Fibroblast of skin of left biceps (primary cell): ENCODE measurements at regions not wholly inside any gene's neighbourhood (a gene's known extent, or its start where the extent isn't known, plus 50 kb on each side); places are given as distances from the start of the nearest gene placed in this dataset.

Source experiments
- DNase-seq, 2 experiments: peaks; one replicate each; pipeline ENCODE4 v3.0.0-alpha.2; 2013; ENCODE audit warnings: low read depth in 2 of 2

- no peak for DNase-seq
Measured at GRCh38 chr4:4772534-4772933, 86.9 kb upstream of the MSX1 start.

- no peak for DNase-seq
Measured at GRCh38 chr4:4771160-4771559, 88.3 kb upstream of the MSX1 start.

- DNase-seq = no peak
Measured at GRCh38 chr4:4770610-4771009, 88.9 kb upstream of the MSX1 start.

DNA sequence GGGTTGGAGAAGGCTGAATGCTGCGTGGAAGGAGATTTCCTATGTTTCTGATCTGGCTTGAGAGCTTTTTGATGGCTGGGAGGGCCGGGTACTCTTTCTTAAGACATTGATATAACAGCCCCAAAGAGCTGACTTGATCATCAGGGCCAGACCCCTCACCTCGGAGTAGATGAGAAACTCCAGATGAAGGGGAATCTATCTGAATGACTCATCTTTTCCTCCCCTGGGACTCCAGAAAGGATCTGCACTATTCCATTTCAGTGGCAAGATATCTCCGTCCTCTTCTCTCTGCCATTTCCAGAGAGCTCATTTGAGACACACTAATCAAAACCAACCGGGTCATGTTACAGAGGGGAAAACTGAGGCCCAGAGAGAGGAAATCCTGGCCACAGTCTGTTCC, 92.9 kb upstream of the MSX1 start:
- no peak for DNase-seq

DNA sequence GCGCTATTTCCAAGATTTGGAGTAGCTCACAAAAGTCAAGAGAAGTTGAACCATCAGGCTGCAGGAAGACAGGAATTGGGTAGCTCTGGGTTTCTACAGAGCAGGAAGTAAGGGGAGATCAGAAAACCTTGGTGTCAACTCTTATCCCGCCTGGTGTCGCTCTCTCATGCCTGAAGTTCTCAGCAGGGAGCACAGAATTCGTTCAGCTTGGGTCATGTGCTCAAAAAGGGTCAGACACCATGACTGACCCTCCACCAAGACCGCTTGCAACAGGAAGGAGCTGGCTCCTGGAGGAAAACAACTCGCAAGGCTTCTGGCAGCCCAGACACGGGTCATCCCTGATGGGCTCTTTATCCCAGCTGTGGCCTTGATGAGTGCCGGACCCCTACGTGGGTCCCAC, 93.7 kb upstream of the MSX1 start:
- DNase-seq = no peak

GRCh38 chr4:4764558-4764905, 94.9 kb upstream of the MSX1 start:
- DNase-seq = no peak

- DNase-seq = no peak
Measured at GRCh38 chr4:4763822-4764557, 95.5 kb upstream of the MSX1 start.

DNA sequence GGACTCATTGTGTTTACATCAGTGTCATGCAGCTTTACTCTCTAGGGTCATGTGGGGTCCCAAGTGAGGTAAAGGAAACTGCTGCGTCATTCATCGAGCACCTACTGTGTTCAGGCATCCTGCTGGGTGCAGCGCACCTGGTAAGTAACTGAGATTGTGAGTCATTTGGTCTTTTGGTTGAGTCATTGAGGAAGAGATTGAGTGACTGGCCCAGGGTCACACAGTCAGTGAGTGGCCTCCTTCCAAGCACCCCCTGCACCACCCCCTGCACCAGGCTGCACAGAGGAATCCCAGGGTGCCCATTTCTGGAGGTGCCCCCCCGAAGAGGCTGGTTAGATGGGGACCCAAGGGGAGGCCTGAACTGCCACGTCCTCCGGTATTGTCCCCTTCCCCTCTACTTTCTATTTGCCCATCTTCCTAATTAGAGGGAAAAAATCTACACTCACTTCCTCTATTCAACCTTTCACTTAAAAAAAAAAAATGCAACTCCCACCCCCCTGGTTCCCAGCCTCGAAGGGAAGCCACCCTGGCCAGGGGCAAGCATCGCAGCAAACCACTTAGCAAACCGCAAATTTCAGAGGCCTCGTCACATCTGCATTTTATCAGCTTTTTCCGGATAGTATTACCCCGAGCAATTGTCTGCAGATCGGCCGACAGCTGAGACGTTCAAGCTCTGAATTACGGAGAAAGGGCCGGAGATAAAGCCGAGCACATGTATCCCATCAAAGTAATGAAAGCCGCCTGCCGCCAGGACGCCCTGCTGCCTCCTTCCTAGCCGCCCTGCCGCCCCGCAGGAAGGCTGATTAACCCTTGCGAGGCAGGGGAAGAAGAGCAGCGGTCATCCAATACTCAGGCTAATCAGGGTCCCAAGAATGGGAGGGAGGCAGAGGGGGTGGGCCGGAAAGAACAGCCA, 96.3 kb upstream of the MSX1 start:
- peak; percentile 78 to 83 for DNase-seq

DNA sequence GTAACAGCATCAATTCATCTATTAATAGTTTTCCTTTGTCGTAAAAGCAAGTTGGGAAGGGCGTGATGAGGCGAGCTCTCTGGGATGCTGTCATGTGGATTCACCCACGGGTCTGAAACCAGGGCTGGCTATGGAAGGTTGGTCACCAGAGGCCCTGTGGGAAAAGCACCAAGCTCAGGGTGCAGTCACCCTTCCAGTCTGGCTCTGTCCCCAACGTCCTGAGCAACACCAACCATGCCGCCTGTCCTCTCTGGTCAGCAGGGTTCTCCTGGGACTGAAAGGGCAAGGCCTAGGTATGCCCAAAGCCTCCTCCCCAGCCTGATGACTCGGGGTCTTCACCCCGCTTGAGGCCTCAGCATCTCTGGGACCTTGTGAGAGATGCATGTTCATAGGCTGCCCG, 97.2 kb upstream of the MSX1 start:
- no peak for DNase-seq

GRCh38 chr4:4761128-4761982, 98.1 kb upstream of the MSX1 start:
- DNase-seq = no peak

- DNase-seq = no peak
Measured at GRCh38 chr4:4759883-4760282, 99.6 kb upstream of the MSX1 start.

DNA sequence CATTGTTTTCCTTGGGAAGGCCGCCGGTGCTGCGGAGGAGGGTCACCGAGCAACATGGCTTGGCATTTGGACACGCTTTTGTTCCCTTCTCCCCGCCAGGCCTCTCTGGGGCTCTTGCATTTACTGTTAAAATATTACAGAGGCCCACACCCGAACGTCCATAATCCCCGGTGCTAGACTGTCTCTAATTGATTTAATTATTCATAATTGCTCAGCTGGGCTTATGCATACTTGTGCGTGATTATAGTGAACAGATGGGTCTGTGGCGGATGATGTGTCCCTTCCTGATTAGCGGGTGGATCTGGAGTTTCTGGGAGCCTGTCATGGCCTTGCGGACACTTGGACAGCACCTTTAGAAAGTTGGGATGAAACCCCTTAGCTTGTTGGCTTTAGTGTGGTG, 100.2 kb upstream of the MSX1 start:
- no peak for DNase-seq

- DNase-seq = no peak
Measured at GRCh38 chr4:4758681-4759080, 100.8 kb upstream of the MSX1 start.

DNA sequence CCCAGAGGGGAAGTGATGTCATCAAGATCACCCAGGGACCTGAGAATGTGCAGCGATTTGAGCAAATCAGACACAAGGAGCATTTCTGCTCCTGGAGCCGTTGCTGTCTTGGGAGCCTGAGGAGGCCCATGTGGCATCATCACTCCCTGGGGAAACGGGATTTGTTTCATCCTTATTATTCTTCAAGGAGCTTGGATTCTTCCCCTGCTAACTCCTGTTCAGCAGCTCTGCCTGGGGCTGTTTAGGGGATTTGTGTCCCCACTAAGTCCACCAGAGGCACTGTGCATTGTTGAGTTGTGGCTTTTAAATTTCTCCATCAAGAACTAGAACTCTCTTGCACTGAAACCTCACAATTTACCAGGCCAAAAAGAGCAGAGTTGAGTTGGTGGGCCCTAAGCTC, 104.2 kb upstream of the MSX1 start:
- DNase-seq = no peak

DNA sequence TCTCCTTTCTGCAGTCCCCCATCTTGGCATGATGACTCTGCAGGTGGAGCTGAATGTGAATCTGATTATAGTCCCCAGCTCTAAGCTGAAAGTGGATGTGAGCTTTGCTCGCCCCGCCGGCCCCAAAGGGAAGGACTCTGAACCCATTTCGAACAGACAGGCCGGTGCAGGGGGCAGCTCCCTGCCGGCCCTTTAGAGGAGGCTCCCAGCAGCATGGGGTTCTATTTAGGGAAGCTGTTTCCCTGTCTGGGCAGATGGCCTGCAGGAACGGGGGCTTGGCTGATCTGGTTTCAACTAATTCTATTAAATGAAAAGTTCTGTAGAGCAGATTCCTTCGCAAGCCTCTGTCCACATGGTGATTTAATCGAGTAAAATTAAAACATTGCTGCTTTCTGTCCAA, 104.8 kb upstream of the MSX1 start:
- no peak for DNase-seq

DNA sequence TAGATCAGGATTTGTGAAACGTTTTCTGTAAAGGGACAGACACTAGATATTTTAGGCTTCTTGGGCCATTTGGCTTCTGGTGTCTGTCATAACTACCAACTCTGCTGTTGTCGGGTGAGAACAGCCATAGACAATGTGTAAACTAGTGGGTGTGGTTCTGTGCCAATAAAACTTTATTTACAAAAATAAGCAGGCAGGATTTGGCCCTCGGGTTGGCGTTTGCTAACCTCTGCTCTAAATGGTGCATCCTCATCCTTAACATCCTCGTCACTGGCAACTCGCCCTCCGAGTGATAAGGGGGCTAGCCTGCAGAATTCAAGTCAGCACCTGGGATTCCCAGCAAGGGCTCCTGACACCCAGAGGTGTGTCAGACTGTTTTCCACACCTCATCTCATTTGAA, 105.8 kb upstream of the MSX1 start:
- DNase-seq = no peak

GRCh38 chr4:4752576-4753401, 106.7 kb upstream of the MSX1 start:
- no peak for DNase-seq

DNA sequence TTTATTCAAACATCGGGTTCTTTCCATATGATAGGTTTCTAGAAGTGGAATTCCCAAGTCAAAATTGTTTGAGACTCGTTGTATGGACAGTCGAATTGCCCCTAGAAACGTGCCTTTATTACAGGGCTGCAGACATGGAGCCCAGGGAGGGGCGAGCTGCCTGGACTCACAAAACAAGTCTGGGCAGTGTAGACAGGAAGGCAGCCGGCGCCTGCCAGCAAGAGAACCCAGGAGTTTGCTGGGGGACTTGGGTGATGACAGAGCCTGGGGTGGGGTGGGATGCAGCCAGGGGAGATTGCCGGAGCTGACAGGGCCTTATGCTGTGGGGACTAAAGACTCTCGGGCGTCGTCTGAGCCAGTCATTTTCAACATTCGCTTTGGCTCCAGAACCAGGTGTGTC, 107.4 kb upstream of the MSX1 start:
- DNase-seq = no peak

DNA sequence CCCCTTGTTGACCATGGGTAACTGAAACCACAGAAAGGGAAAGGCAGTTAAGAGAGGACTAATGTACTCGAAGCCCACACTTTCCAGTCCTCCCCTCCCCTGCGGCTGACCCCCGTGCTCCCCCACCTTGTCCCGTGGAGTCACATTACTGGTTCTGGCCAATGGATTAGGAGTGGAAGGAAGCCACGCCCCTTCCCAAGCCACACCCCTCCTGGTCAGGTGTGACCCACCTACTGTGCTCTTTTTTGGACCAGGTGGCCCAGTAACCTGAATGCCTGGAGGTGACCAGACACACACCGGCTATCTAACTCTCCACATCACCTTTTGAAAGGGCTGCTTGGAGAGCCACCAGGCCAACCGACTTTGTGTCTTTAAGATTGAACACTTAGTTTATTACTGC, 109.3 kb upstream of the MSX1 start:
- DNase-seq = no peak

DNA sequence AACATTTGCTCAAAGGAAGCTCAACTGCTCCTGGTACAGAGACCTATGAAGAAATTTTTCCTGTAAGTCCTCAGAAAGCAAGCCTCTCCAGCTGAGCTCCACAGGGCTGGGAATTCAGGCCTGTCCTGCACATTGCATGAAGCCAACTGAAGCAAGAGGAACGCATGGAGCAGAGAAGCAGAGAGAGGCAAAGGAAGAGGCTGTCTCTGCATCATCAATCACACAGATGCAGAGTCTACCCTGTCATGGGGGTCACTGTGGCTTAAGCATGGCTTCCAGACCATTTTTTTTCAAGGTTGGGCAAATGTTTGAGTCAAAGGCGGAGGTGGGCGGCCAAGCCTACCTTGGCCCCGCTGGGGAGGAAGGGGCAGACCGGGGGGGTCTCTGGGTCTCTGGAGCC, 110.3 kb upstream of the MSX1 start:
- no peak for DNase-seq

GRCh38 chr4:4746444-4746843, 113.0 kb upstream of the MSX1 start:
- no peak for DNase-seq

GRCh38 chr4:4740071-4740470, 119.4 kb upstream of the MSX1 start:
- DNase-seq = no peak
